HG03521 (cell line): ENCODE measurements at regions not wholly inside any gene's neighbourhood (a gene's known extent, or its start where the extent isn't known, plus 50 kb on each side); places are given as distances from the start of the nearest gene placed in this dataset.

Experiments
- ATAC-seq: cut with Tn5 transposase; IDR thresholded peaks from one replicate; pipeline ENCODE4 v1.9.1; 2021; ENCODE audit warnings: mild to moderate bottlenecking, moderate library complexity; ENCODE audit not compliant: unreplicated experiment

DNA sequence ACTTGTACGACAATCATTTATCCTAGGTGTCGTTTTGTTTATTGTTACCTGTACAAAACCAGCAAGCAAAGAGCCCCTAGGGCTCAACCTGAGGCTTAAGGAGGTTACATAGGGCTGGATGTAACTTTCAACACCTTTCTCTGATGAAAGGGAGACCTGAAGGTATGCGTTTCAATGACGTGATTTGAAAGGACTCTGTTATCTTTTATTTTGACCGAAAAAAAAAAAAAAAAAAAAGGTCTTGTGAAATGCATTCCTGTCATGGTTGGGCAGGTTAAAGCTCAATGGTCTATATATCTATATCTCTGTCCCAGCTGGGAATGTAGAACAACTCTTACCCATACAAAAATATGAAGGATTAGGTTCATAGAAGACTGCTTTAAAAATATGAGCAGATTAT is 78.7 kb upstream of the SASH1 start:
- ATAC-seq: no peak

DNA sequence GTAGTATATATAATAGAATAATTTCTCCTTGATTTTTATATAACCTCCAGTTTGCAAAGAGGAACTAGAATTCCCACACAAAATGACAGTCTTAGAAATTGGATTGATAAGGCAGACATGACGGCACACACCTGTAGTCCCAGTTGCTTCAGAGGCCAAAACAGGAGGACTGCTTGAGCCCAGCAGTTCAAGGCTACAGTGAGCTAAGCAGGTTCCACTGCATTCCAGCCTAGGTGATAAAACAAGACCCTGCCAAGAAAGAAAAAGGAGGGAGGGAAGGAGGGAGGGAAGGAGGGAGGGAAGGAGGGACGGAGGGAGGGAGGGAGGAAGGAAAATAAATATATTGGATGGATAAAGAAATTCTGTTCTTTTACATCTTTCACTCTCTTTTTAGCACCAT is 77.6 kb upstream of the SASH1 start:
- no peak for ATAC-seq

DNA sequence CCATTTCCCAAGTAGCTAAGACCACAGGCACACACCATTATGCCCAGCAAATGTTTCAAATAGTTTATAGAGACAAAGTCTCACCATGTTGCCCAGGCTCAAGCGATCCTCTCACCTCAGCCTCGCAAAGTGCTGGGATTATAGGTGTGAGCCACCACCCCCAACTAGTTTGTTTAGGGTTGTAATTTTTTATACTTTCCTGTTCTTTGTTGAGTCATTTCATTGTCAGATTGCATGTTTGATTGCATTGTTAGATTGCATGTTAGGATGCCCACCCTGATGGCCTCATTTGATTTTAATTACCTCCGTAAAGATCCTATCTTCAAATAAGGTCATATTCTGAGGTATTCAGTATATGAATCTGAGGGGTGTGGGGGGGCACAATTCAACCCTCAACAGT is 73.3 kb upstream of the SASH1 start:
- ATAC-seq: no peak

DNA sequence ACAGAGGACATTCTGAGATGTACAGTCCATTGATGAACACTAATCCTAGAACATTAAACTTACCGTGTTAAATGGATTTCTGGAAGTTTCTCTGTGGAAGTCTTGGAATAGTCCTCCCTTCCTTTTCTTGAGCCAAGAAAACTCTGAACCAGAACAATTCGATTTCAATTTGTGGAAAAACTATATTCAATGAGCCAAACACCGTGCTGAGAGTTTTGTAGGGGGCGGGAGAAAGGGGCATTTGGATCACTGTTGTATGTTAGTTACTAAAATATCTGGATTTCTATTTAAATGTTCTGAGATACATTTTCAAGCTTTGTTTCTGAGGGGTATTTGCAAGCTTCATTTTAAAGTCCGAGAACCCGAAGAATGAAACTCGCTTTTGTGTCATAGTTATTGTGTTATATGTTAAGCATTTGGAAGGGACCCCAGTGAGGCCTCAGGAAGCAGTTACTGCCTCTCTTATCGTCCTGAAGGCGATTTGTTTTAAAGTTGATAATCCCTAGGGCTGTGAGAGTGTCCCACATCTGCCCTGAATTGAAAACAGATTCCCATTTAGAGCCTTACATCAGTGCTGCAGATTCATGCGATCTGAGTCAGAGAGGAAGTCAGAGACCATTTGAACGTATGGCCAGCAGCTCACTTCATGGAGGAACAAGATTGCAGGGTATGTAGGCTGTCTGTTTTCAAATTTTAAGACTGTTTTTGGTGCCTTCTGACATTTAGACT is 70.8 kb upstream of the SASH1 start:
- ATAC-seq: no peak

DNA sequence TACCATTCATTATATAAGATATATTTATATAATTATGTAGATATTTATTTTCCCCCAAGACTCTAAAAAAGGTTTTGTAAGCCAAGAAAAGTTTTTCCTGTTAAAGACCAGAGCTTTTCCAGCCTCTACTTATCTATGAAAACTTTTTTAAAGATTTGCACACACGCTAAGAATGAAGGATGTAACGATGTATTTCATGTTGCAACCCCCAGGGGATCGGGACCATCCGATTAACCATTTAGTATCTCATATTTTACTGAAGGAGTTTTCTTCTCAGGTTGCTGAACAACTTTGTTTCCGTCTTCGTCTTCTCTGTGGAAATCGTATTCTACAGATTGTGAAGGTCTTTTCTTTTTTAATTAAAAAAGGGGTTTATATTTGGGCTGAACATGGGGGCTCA is 70.0 kb upstream of the SASH1 start:
- ATAC-seq: no peak

DNA sequence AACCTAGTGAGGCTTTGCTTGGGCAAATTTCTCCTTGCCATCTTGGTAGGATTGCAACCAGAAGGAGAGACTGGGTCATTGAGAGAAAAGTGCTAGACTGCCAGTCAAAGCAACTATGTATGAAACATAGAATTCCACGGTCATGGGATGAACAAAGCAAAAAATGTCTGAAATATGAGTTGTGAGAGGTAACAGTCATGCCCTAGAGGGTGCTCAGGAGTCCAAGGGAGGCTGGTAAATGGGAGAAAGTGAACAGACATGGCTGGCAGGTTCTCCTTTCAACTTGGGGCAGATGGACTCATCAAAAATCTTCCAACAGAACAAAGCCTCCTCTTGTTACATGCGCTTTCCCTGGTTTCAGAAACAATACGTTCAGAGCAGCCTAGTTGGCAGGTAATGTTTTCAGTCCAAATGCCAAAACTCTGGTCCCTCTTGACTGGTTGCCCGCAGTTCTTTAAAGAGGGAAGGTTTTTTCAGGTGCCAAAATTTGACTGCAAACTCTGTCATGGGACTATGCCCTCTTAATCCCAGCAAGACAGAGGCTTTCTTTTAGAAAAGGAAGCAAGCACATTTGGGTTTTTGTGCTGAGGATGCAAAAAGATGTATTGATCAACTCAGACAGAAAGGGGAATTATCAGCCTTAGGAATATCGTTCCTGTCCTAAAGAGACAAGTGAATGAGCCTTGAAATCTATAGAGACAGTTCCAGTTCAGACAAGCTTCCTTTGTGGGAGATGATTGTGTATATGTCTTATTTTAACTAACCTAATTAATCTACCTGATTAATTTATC is 68.5 kb upstream of the SASH1 start:
- no peak for ATAC-seq

DNA sequence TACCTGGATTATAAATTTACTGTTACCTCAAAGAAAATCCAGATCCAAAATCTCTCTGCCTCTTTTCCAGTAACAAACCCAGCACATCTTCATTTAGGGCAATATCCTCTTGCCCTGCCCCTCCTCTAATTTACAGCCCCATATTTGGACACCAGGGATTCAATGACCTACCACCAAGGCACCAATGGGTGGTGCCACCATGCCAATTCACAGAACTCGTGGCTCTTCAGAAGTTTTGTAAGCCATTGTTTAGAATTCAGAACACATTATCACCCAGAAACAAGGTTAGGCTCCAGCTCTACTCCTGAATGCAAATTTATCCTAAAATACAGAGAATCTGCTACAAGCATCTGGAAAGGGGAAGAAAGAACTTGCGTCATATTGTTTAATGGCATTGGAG is 67.8 kb upstream of the SASH1 start:
- ATAC-seq: no peak

DNA sequence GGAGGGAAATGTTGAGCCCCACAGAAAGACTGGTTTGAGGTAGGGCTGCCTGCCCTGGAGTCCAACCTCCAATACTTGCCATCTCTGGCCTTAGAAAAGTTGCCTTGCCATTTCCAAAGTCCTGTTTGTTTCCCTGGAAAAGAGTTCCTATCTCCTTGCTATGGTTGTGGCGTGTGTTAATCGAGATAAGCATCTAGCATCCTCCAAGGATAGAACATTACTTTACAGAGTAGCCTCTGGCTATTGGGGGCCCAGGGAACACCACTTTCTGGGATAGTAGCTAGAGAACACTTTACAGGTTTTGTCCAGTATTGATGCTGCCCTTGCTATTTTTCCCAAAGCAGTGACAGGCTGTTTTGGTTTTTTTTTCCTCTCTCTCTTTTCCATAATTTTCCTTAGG is 57.4 kb upstream of the SASH1 start:
- no peak for ATAC-seq

DNA sequence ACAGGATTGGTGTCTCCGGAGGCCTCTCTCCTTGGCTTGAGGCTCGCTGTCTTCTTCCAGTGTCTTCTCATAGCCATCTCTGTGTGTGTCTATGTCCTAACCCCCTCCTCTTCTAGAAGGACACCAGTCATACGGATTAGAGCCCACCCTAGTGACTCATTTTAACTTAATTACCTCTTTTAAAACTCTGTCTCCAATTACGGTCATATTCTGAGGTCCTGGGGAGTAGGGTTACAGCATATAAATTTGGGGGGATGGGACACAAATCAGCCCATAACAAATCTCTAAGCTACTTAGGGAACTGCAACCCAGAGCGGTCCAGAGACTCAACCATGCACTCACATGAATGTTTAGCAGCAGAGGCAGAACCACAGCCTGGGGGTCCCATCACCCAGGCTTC is 56.1 kb upstream of the SASH1 start:
- no peak for ATAC-seq

DNA sequence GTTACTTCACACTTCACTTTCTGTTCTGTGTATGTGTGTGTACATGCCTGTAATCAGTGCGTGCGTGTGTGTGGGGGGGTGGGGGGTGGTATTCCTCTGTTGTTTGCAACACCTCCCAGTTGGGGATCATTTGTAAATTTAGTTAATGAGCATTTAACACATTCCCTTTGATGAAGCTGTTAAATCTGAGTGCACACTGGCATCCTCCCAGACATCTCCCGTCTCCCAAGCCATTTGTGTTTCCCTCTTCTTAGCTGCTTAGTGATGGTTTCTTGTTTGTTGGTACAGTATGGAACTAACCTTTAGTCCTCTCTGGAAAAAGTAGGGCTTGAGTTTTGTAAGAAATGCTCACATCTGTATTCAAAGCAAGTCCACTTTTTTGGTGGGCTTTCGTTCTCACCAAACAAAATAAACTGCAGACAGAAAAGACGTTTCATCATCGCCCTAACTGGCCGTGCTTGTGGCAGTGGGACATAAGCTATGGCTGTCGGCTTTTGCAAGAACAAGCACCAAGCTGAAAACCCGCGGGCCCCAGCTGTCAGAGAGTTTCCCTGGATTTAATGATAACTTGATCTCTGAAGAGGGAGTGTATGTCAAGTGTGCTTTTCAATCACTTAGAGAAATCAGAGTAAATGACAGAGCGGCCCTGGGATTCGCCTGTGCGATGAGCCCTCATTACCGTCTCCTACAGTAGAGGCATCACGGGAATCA is 54.9 kb upstream of the SASH1 start:
- ATAC-seq: no peak

DNA sequence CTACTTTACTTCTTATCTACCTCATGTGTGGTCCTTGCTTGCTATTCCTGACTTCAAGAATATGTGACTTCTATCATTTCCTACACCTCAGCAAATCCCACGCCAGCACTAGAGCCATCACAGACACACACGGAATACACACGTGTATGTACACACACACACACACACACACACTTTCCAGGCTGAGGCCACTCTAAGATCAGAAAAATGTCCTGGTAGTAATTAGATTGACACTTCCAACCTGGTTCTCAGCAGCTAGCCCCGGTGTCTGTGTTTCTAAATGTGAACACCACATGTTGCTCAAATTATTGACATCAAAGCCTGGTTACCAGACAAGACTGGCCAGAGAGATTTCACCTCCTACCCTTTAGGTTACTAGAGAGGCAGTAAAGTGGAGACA is 54.1 kb upstream of the SASH1 start:
- no peak for ATAC-seq

DNA sequence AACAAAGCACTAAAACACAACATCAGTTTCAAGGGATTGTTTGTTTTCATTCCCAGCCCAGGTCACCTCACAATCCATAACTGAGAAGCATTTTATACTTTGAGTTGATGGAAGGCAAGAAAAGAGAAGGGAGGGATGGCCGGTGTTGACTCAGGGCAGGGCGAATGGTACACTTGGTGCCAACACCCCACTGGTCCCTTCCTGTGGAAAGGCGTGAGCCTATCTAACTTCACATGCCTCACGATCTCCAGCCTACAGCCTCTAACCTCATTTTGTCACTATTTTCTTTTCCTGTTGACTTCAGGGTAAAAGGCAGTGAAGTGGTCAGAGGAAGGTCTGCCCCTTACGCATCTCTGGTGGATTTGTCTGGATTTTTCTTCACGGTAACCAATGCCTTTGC is 53.5 kb upstream of the SASH1 start:
- ATAC-seq: no peak

DNA sequence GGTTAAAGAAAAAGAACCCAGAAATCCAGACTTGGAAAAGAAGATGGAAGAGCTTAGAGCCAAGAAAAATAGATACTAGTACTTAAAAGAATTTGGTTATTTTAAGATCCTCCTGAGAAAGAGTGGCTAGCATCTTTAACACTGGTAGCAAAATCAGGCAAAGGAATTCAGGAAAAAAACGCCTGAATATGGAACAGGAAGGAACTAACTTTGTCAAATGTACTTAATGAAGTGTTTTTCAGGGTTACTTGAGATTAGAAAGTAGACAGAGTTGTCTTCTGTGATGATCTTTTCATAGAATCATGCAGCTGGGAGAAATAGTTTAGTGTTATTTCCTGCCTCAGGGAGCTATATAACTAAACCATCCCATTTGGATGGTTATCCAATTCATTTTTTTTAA is 50.8 kb upstream of the SASH1 start:
- ATAC-seq: no peak
